Loucy (cell line): ENCODE measurements at regions not wholly inside any gene's neighbourhood (a gene's known extent, or its start where the extent isn't known, plus 50 kb on each side); places are given as distances from the start of the nearest gene placed in this dataset.

ENCODE experiments used
- H2AFZ ChIP-seq: fragments of 200-600 bp; sonication (generic); 2 replicates; pipeline ENCODE4 v1.6.0; 2016; ENCODE audit warnings: antibody characterized with exemption, mild to moderate bottlenecking, low read length, moderate library complexity
- H3F3A ChIP-seq: fragments of 200-600 bp; 2 replicates; pipeline ENCODE4 v1.6.0; 2016; ENCODE audit warnings: antibody characterized with exemption, low read depth, mild to moderate bottlenecking
- H3K27me3 ChIP-seq: fragments of 200-600 bp; sonication (generic); 2 replicates; pipeline ENCODE4 v1.6.1; 2014; ENCODE audit warnings: low read length, mild to moderate bottlenecking; ENCODE audit not compliant: insufficient read depth, poor library complexity, severe bottlenecking
- H3K36me3 ChIP-seq: fragments of 200-600 bp; sonication (generic); 2 replicates; pipeline ENCODE4 v1.6.1; 2016; ENCODE audit warnings: low read length; ENCODE audit not compliant: insufficient read depth
- H3K4me1 ChIP-seq: fragments of 200-600 bp; sonication (generic); 2 replicates; pipeline ENCODE4 v1.5.1; 2014; ENCODE audit warnings: low read length, mild to moderate bottlenecking; ENCODE audit not compliant: insufficient read depth, poor library complexity, severe bottlenecking
- H3K4me2 ChIP-seq: fragments of 200-600 bp; sonication (generic); 2 replicates; pipeline ENCODE4 v1.6.0; 2014; ENCODE audit warnings: antibody characterized with exemption, low read length, low read depth, mild to moderate bottlenecking; ENCODE audit not compliant: poor library complexity, severe bottlenecking
- H3K4me3 ChIP-seq: fragments of 200-600 bp; sonication (generic); 2 replicates; pipeline ENCODE4 v1.5.1; 2014; ENCODE audit warnings: low read length, mild to moderate bottlenecking, mixed read lengths; ENCODE audit not compliant: poor library complexity, severe bottlenecking
- H3K79me2 ChIP-seq: fragments of 200-600 bp; sonication (generic); 2 replicates; pipeline ENCODE4 v1.6.1; 2014; ENCODE audit warnings: low read length; ENCODE audit not compliant: insufficient read depth
- H3K9ac ChIP-seq: fragments of 200-600 bp; sonication (generic); 2 replicates; pipeline ENCODE4 v1.6.0; 2014; ENCODE audit warnings: mild to moderate bottlenecking, low read depth, low read length, moderate library complexity; ENCODE audit not compliant: poor library complexity, severe bottlenecking
- H3K9me2 ChIP-seq: fragments of 200-600 bp; sonication (generic); replicated peaks from 2 replicates; pipeline ENCODE4 v1.6.1; 2016; ENCODE audit warnings: low read depth, low read length, mixed read lengths
- H3K9me3 ChIP-seq: fragments of 200-600 bp; sonication (generic); 2 replicates; pipeline ENCODE4 v1.6.1; 2014; ENCODE audit warnings: mild to moderate bottlenecking, antibody characterized with exemption, low read length, low read depth; ENCODE audit not compliant: insufficient read depth
- H4K20me1 ChIP-seq: fragments of 200-600 bp; sonication (generic); 2 replicates; pipeline ENCODE4 v1.6.0; 2014; ENCODE audit warnings: antibody characterized with exemption, low read length, mild to moderate bottlenecking; ENCODE audit not compliant: insufficient read depth, poor library complexity, severe bottlenecking
- EZH2phosphoT487 ChIP-seq: fragments of 200-600 bp; IDR thresholded peaks from 2 replicates; pipeline ENCODE4 v1.6.1; 2018; ENCODE audit warnings: antibody characterized with exemption, mild to moderate bottlenecking, moderate library complexity, borderline replicate concordance
- TF ChIP-seq, protein P1 (sequence below): fragments of 200-600 bp; sonication (generic); conservative IDR thresholded peaks from 2 replicates; pipeline ENCODE4 v1.5.1; 2014; ENCODE audit warnings: mild to moderate bottlenecking, antibody characterized with exemption, low read length

- H3K27me3 ChIP-seq = no peaks in the 10 kb centered on the region
- H3K36me3 ChIP-seq = no peaks in the 10 kb centered on the region
- no peak overlapping the region for H3K9ac ChIP-seq
- no peak overlapping the region for H3K4me3 ChIP-seq
- H3K9me2 ChIP-seq = no peaks in the 10 kb centered on the region
- H2AFZ ChIP-seq = no peak overlapping the region
- H3K4me1 ChIP-seq = no peaks in the 10 kb centered on the region
- H3K4me2 ChIP-seq = no peak overlapping the region
- H4K20me1 ChIP-seq = no peaks in the 10 kb centered on the region
- no peaks in the 10 kb centered on the region for H3K79me2 ChIP-seq
- H3F3A ChIP-seq = no peaks in the 10 kb centered on the region
- no peaks in the 10 kb centered on the region for H3K9me3 ChIP-seq
- TF ChIP-seq, protein P1, sequence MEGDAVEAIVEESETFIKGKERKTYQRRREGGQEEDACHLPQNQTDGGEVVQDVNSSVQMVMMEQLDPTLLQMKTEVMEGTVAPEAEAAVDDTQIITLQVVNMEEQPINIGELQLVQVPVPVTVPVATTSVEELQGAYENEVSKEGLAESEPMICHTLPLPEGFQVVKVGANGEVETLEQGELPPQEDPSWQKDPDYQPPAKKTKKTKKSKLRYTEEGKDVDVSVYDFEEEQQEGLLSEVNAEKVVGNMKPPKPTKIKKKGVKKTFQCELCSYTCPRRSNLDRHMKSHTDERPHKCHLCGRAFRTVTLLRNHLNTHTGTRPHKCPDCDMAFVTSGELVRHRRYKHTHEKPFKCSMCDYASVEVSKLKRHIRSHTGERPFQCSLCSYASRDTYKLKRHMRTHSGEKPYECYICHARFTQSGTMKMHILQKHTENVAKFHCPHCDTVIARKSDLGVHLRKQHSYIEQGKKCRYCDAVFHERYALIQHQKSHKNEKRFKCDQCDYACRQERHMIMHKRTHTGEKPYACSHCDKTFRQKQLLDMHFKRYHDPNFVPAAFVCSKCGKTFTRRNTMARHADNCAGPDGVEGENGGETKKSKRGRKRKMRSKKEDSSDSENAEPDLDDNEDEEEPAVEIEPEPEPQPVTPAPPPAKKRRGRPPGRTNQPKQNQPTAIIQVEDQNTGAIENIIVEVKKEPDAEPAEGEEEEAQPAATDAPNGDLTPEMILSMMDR = no peak
- no peak for TF ChIP-seq EZH2phosphoT487
These were observed 201.2 kb downstream of the SEC23A start for GRCh38 chr14:38901791-38902190.

DNA sequence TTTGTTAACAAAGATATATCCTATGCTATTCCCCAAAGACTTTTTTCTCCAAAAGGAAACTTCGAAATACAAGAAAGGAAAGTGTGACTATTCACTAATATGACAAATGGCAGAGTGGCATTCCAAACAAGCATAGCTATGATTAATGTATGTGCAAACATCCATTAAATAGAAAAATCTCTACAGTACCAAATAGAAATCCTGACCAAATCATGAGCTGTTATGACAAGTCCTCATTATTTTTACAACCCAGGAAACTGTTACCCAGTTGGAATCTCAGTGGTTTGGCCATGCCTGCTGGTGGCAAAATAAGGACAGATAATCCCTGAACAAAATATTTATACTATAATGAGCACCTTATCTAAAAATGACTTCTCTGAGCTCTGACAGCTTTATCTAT is 202.1 kb downstream of the SEC23A start:
- TF ChIP-seq, protein P1 = no peak
- no peak for TF ChIP-seq EZH2phosphoT487
- no peaks in the 10 kb centered on the region for H3F3A ChIP-seq
- H3K4me1 ChIP-seq = no peaks in the 10 kb centered on the region
- no peaks in the 10 kb centered on the region for H3K27me3 ChIP-seq
- H3K79me2 ChIP-seq = no peaks in the 10 kb centered on the region
- H4K20me1 ChIP-seq = no peaks in the 10 kb centered on the region
- H2AFZ ChIP-seq = no peak overlapping the region
- no peak overlapping the region for H3K4me3 ChIP-seq
- H3K36me3 ChIP-seq = no peaks in the 10 kb centered on the region
- no peak overlapping the region for H3K9ac ChIP-seq
- H3K4me2 ChIP-seq = no peak overlapping the region
- no peaks in the 10 kb centered on the region for H3K9me3 ChIP-seq
- no peaks in the 10 kb centered on the region for H3K9me2 ChIP-seq

- no peak overlapping the region for H2AFZ ChIP-seq
- no peaks in the 10 kb centered on the region for H3K4me1 ChIP-seq
- no peaks in the 10 kb centered on the region for H3K27me3 ChIP-seq
- H3K36me3 ChIP-seq = no peaks in the 10 kb centered on the region
- H3K79me2 ChIP-seq = no peaks in the 10 kb centered on the region
- no peak overlapping the region for H3K9ac ChIP-seq
- H3K4me2 ChIP-seq = no peak overlapping the region
- H3K9me3 ChIP-seq = no peaks in the 10 kb centered on the region
- no peaks in the 10 kb centered on the region for H4K20me1 ChIP-seq
- no peaks in the 10 kb centered on the region for H3K9me2 ChIP-seq
- no peak overlapping the region for H3K4me3 ChIP-seq
- no peak for TF ChIP-seq EZH2phosphoT487
- TF ChIP-seq, protein P1 = no peak
- no peaks in the 10 kb centered on the region for H3F3A ChIP-seq
These were observed 215.3 kb downstream of the SEC23A start for GRCh38 chr14:38887696-38888095.
